Neural progenitor cell (in vitro differentiated cells): ENCODE measurements at regions not wholly inside any gene's neighbourhood (a gene's known extent, or its start where the extent isn't known, plus 50 kb on each side); places are given as distances from the start of the nearest gene placed in this dataset.

Experiments
- DNase-seq: peaks from one replicate; pipeline ENCODE4 v3.0.0-alpha.2; 2016; ENCODE audit warnings: low spot score
- H2AFZ ChIP-seq: fragments of 200-600 bp; sonication (generic); replicated peaks from 2 replicates; pipeline ENCODE4 v1.6.1; 2016; ENCODE audit warnings: antibody characterized with exemption
- H3F3A ChIP-seq: fragments of 200-600 bp; sonication (generic); 2 replicates; pipeline ENCODE4 v1.6.1; 2016; ENCODE audit warnings: antibody characterized with exemption, low read depth
- H3K27ac ChIP-seq: fragments of 200-600 bp; sonication (generic); 2 replicates; pipeline ENCODE4 v1.5.1; 2016; ENCODE audit warnings: mild to moderate bottlenecking
- H3K27me3 ChIP-seq: fragments of 200-600 bp; sonication (generic); 2 replicates; pipeline ENCODE4 v1.6.1; 2016; ENCODE audit warnings: mild to moderate bottlenecking, moderate library complexity
- H3K36me3 ChIP-seq: fragments of 200-600 bp; sonication (generic); 2 replicates; pipeline ENCODE4 v1.5.1; 2016
- H3K4me1 ChIP-seq: fragments of 200-600 bp; sonication (generic); 2 replicates; pipeline ENCODE4 v1.6.1; 2016; ENCODE audit warnings: mixed run types
- H3K4me2 ChIP-seq: fragments of 200-600 bp; sonication (generic); 2 replicates; pipeline ENCODE4 v1.6.1; 2016
- H3K4me3 ChIP-seq: fragments of 200-600 bp; sonication (generic); 2 replicates; pipeline ENCODE4 v1.5.1; 2016
- H3K79me2 ChIP-seq: fragments of 200-600 bp; sonication (generic); 2 replicates; pipeline ENCODE4 v1.6.1; 2016; ENCODE audit warnings: low read depth
- H3K9ac ChIP-seq: fragments of 200-600 bp; sonication (generic); 2 replicates; pipeline ENCODE4 v1.6.1; 2016
- H3K9me3 ChIP-seq: fragments of 200-600 bp; sonication (generic); 2 replicates; pipeline ENCODE4 v1.5.1; 2016; ENCODE audit warnings: low read depth
- H4K20me1 ChIP-seq: fragments of 200-600 bp; sonication (generic); 2 replicates; pipeline ENCODE4 v1.6.1; 2016; ENCODE audit warnings: low read depth
- H3K27ac Mint-ChIP-seq: 3 replicates; pipeline ENCODE4 v1.8.0; 2021; ENCODE audit warnings: mixed read lengths
- H3K27me3 Mint-ChIP-seq: 2 replicates; pipeline ENCODE4 v1.8.0; 2022; ENCODE audit warnings: low read depth, mild to moderate bottlenecking, inconsistent platforms, moderate library complexity, mixed read lengths; ENCODE audit not compliant: insufficient read depth
- H3K36me3 Mint-ChIP-seq: 3 replicates; pipeline ENCODE4 v1.8.0; 2021; ENCODE audit warnings: mixed read lengths
- H3K4me1 Mint-ChIP-seq: 3 replicates; pipeline ENCODE4 v1.8.0; 2021; ENCODE audit warnings: mixed read lengths
- H3K4me3 Mint-ChIP-seq: 3 replicates; pipeline ENCODE4 v1.8.0; 2021; ENCODE audit warnings: mild to moderate bottlenecking, moderate library complexity, mixed read lengths
- H3K9me3 Mint-ChIP-seq: 3 replicates; pipeline ENCODE4 v1.8.0; 2020; ENCODE audit warnings: mixed read lengths
- CTCF ChIP-seq: fragments of 200-600 bp; sonication (generic); IDR thresholded peaks from 2 replicates; pipeline ENCODE4 v1.5.1; 2017; ENCODE audit warnings: antibody characterized with exemption, mild to moderate bottlenecking
- EZH2 ChIP-seq: fragments of 200-600 bp; sonication (generic); IDR thresholded peaks from 2 replicates; pipeline ENCODE4 v1.6.1; 2017; ENCODE audit warnings: antibody characterized with exemption, mild to moderate bottlenecking, moderate library complexity
- EZH2phosphoT487 ChIP-seq: fragments of 200-600 bp; sonication (generic); IDR thresholded peaks from 2 replicates; pipeline ENCODE4 v1.6.1; 2017; ENCODE audit warnings: antibody characterized with exemption

GRCh38 chr15:39144613-39145499 is 436.0 kb upstream of the THBS1 start:
- H3K27me3 Mint-ChIP-seq = peaks cover 2% of the 10 kb centered on the region
- Histone ChIP-seq H3K27me3 (no peaks in the 10 kb centered on the region), H3K4me2 (no peak overlapping the region), H2AFZ (no peak overlapping the region), H3F3A (no peaks in the 10 kb centered on the region), H3K9me3 (no peaks in the 10 kb centered on the region), H3K4me3 (no peak overlapping the region), H3K27ac (no peak overlapping the region), H4K20me1 (no peaks in the 10 kb centered on the region), H3K4me1 (no peaks in the 10 kb centered on the region), H3K9ac (no peak overlapping the region), H3K36me3 (no peaks in the 10 kb centered on the region), H3K79me2 (no peaks in the 10 kb centered on the region)
- no peak overlapping the region for H3K4me3 Mint-ChIP-seq
- H3K4me1 Mint-ChIP-seq = peaks cover 6% of the 10 kb centered on the region
- no peak for DNase-seq
- no peaks in the 10 kb centered on the region for H3K36me3 Mint-ChIP-seq
- H3K27ac Mint-ChIP-seq = no peak overlapping the region
- H3K9me3 Mint-ChIP-seq = no peaks in the 10 kb centered on the region
- no peak for TF ChIP-seq EZH2phosphoT487
- TF ChIP-seq EZH2 = no peak
- no peak for TF ChIP-seq CTCF

- H3K9me3 Mint-ChIP-seq = no peaks in the 10 kb centered on the region
- H3K36me3 Mint-ChIP-seq = no peaks in the 10 kb centered on the region
Observed at GRCh38 chr15:39145854-39146625, 434.8 kb upstream of the THBS1 start.

GRCh38 chr15:39149636-39150150 is 431.2 kb upstream of the THBS1 start:
- Histone ChIP-seq H3K4me2 (no peak overlapping the region), H4K20me1 (no peaks in the 10 kb centered on the region), H3K9me3 (no peaks in the 10 kb centered on the region), H3K27me3 (no peaks in the 10 kb centered on the region), H3K36me3 (no peaks in the 10 kb centered on the region), H3K4me3 (no peak overlapping the region), H3K27ac (no peak overlapping the region), H3F3A (no peaks in the 10 kb centered on the region), H2AFZ (no peak overlapping the region), H3K79me2 (no peaks in the 10 kb centered on the region), H3K9ac (no peak overlapping the region), H3K4me1 (no peaks in the 10 kb centered on the region)
- no peaks in the 10 kb centered on the region for H3K27me3 Mint-ChIP-seq
- no peak for DNase-seq
- H3K9me3 Mint-ChIP-seq = no peaks in the 10 kb centered on the region
- H3K27ac Mint-ChIP-seq = peak overlapping the region; percentile 55
- H3K4me3 Mint-ChIP-seq = no peak overlapping the region
- peaks cover 30% of the 10 kb centered on the region for H3K4me1 Mint-ChIP-seq
- no peak for TF ChIP-seq EZH2phosphoT487
- no peak for TF ChIP-seq EZH2
- TF ChIP-seq CTCF = no peak
- H3K36me3 Mint-ChIP-seq = no peaks in the 10 kb centered on the region

More at GRCh38 chr15:39145854-39146625, 434.8 kb upstream of the THBS1 start:
- Histone ChIP-seq H3K36me3 (no peaks in the 10 kb centered on the region), H3K79me2 (no peaks in the 10 kb centered on the region), H3K9me3 (no peaks in the 10 kb centered on the region), H3K27ac (no peak overlapping the region), H3K4me2 (no peak overlapping the region), H3K27me3 (no peaks in the 10 kb centered on the region), H3F3A (no peaks in the 10 kb centered on the region), H4K20me1 (no peaks in the 10 kb centered on the region), H2AFZ (no peak overlapping the region), H3K4me3 (no peak overlapping the region), H3K4me1 (no peaks in the 10 kb centered on the region), H3K9ac (no peak overlapping the region)
- no peak overlapping the region for H3K4me3 Mint-ChIP-seq
- DNase-seq = no peak
- peaks cover 2% of the 10 kb centered on the region for H3K27me3 Mint-ChIP-seq
- no peak for TF ChIP-seq EZH2phosphoT487
- H3K4me1 Mint-ChIP-seq = peaks cover 9% of the 10 kb centered on the region
- H3K27ac Mint-ChIP-seq = no peak overlapping the region
